Esophagus squamous epithelium (tissue), 5 donors: ENCODE measurements at regions not wholly inside any gene's neighbourhood (a gene's known extent, or its start where the extent isn't known, plus 50 kb on each side); places are given as distances from the start of the nearest gene placed in this dataset.

Source experiments
- DNase-seq: peaks from one replicate; lab custom pipeline; 2025; lab: John Stamatoyannopoulos, UW
- H3K27ac ChIP-seq, 4 donors: fragments of 200-600 bp; sonication (generic); one replicate each; pipeline ENCODE4 v1.5.1; 2016 to 2019; ENCODE audit warnings: mild to moderate bottlenecking in 1 of 4
- H3K27me3 ChIP-seq, 4 donors: fragments of 200-600 bp; sonication (generic); 1 replicate in 3 of 4; 2 replicates in 1 of 4; pipeline versions ENCODE4 v1.5.1 to v1.6.0; 2017 to 2021; ENCODE audit warnings: antibody characterized with exemption in 1 of 4
- H3K36me3 ChIP-seq, 3 donors: fragments of 200-600 bp; sonication (generic); one replicate each; pipeline ENCODE4 v1.5.1; 2016 to 2019
- H3K4me1 ChIP-seq, 3 donors: fragments of 200-600 bp; sonication (generic); one replicate each; pipeline ENCODE4 v1.5.1; 2017 to 2019
- H3K4me3 ChIP-seq, 4 donors: fragments of 200-600 bp; sonication (generic); 1 replicate in 3 of 4; 2 replicates in 1 of 4; pipeline ENCODE4 v1.5.1; 2016 to 2019; ENCODE audit warnings: mild to moderate bottlenecking in 2 of 4, moderate library complexity in 1 of 4
- H3K9me3 ChIP-seq, 3 donors: fragments of 200-600 bp; sonication (generic); one replicate each; pipeline ENCODE4 v1.5.1; 2016 to 2019
- POLR2A ChIP-seq, 4 donors: fragments of 450-650 bp; IDR thresholded peaks; one replicate each; pipeline ENCODE4 v1.6.1; 2017; ENCODE audit warnings: antibody characterized with exemption in 4 of 4, mild to moderate bottlenecking in 4 of 4, moderate library complexity in 3 of 4
- WGBS, 2 donors: methylation state at CpG; one replicate each; pipeline ENCODE4 v1.1.5; 2018; 5-methylcytosine and 5-hydroxymethylcytosine counted together
- intact Hi-C: fragments of 100-400 bp; cut with DNase I; formaldehyde crosslinking; loops from one replicate; pipeline ENCODE4 v1.15.0; 2022
- TF ChIP-seq, protein P1 (sequence below), 6 experiments: fragments of 450-650 bp in 4 of 6; fragments of 200-600 bp in 2 of 6; sonication (generic) in 2 of 6; IDR thresholded peaks; one replicate each; pipeline ENCODE4 v1.5.1; 2016 to 2019; ENCODE audit warnings: antibody characterized with exemption in 6 of 6, mild to moderate bottlenecking in 4 of 6, moderate library complexity in 4 of 6
- donor health status: DM: yes; HTN: yes; CAD: no.

GRCh38 chr4:177960566-177960965 lies 518.3 kb upstream of the AGA start:
- Histone ChIP-seq H3K4me1 (no peaks in the 10 kb centered on the region), H3K4me3 (no peak overlapping the region), H3K27me3 (no peaks in the 10 kb centered on the region), H3K36me3 (no peaks in the 10 kb centered on the region), H3K9me3 (no peaks in the 10 kb centered on the region), H3K27ac (no peak overlapping the region)
- no peak for DNase-seq
- intact Hi-C loops, result no loop called here
- TF ChIP-seq POLR2A (IDR thresholded peaks at IDR 0.05), result no peak
- TF ChIP-seq, protein P1, sequence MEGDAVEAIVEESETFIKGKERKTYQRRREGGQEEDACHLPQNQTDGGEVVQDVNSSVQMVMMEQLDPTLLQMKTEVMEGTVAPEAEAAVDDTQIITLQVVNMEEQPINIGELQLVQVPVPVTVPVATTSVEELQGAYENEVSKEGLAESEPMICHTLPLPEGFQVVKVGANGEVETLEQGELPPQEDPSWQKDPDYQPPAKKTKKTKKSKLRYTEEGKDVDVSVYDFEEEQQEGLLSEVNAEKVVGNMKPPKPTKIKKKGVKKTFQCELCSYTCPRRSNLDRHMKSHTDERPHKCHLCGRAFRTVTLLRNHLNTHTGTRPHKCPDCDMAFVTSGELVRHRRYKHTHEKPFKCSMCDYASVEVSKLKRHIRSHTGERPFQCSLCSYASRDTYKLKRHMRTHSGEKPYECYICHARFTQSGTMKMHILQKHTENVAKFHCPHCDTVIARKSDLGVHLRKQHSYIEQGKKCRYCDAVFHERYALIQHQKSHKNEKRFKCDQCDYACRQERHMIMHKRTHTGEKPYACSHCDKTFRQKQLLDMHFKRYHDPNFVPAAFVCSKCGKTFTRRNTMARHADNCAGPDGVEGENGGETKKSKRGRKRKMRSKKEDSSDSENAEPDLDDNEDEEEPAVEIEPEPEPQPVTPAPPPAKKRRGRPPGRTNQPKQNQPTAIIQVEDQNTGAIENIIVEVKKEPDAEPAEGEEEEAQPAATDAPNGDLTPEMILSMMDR (IDR thresholded peaks at IDR 0.05), result no peak
- WGBS, 2 donors, result 48 to 68% methylated on average over 2 of the region's 2 CpGs

DNA sequence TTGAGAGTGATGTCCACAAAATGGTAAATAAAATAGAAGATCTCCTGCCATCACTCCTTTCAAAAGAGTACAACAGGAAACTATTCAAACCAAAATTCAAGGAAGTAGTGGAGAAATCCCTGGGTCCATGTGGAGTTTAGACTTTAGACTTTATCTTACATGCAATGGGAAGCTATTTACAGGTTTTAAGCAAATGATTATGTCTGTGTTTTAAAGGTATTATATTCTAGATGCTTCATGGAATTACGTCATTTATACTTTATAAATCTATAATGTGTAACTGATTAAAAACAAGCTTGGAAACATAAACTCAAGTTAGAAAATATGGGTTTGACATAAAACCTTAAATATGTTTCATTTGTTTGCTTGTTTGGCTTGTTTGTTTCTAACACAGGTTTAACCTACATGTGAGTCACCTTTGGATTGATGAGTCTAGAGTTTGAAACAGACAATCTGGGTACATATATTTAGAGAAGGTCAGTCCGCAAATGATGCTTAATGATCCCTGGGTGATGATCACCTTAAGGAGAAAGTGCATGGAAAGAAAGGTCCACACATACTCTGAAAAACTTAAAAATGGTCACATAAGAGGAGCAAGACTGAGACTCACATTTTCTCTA lies 519.6 kb upstream of the AGA start:
- 80 to 82% methylated on average over 2 of the region's 2 CpGs for WGBS, 2 donors
- DNase-seq, result no peak
- Histone ChIP-seq H3K36me3 (no peaks in the 10 kb centered on the region), H3K9me3 (no peaks in the 10 kb centered on the region), H3K27ac (no peak overlapping the region), H3K4me3 (no peak overlapping the region), H3K27me3 (no peaks in the 10 kb centered on the region), H3K4me1 (no peaks in the 10 kb centered on the region)
- TF ChIP-seq POLR2A (IDR thresholded peaks at IDR 0.05), result no peak
- TF ChIP-seq, protein P1 (IDR thresholded peaks at IDR 0.05), result no peak
- intact Hi-C loops, result no loop called here

- H3K4me1 ChIP-seq, result no peaks in the 10 kb centered on the region
- no peak for DNase-seq
- no peaks in the 10 kb centered on the region for H3K36me3 ChIP-seq
- intact Hi-C loops, result no loop called here
- no peaks in the 10 kb centered on the region for H3K27me3 ChIP-seq
- TF ChIP-seq, protein P1 (IDR thresholded peaks at IDR 0.05), result no peak
- no peak for TF ChIP-seq POLR2A (IDR thresholded peaks at IDR 0.05)
- H3K27ac ChIP-seq, result no peak overlapping the region
- no peak overlapping the region for H3K4me3 ChIP-seq
- H3K9me3 ChIP-seq, result no peaks in the 10 kb centered on the region
- 68 to 72% methylated on average over 3 of the region's 3 CpGs for WGBS, 2 donors
These were observed 521.8 kb upstream of the AGA start for GRCh38 chr4:177964061-177964460.

- intact Hi-C loops, result no loop called here
- no peak for DNase-seq
- no peak overlapping the region for H3K27ac ChIP-seq
- no peak overlapping the region for H3K4me3 ChIP-seq
- H3K9me3 ChIP-seq, result no peaks in the 10 kb centered on the region
- H3K4me1 ChIP-seq, result no peaks in the 10 kb centered on the region
- no peaks in the 10 kb centered on the region for H3K36me3 ChIP-seq
- no peaks in the 10 kb centered on the region for H3K27me3 ChIP-seq
- TF ChIP-seq POLR2A (IDR thresholded peaks at IDR 0.05), result no peak
- TF ChIP-seq, protein P1 (IDR thresholded peaks at IDR 0.05), result no peak
- WGBS, 2 donors, result 34 to 50% methylated on average over 2 of the region's 2 CpGs
These were observed 522.5 kb upstream of the AGA start for GRCh38 chr4:177964693-177965168.

DNA sequence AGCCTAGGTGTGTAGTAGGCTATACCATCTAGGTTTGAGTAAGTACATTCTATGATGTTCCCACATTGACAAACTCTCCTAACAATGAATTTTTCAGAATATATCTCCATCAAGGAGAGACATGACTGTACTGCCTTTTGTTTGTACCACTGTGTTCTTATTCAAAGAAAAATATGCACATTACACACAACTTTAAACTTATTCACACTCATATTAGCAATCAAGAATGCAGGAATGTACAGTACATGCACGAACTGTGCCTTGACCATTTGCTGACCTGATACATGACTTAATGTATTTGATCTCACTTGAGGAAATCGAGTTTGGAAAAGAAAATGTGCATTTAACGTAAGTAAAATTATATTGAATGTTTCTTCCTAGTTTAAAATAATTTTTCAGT lies 525.1 kb upstream of the AGA start:
- no peaks in the 10 kb centered on the region for H3K27me3 ChIP-seq
- no peaks in the 10 kb centered on the region for H3K4me1 ChIP-seq
- H3K9me3 ChIP-seq, result no peaks in the 10 kb centered on the region
- no peak overlapping the region for H3K4me3 ChIP-seq
- H3K27ac ChIP-seq, result no peak overlapping the region
- H3K36me3 ChIP-seq, result no peaks in the 10 kb centered on the region
- intact Hi-C loops, result no loop called here
- TF ChIP-seq POLR2A (IDR thresholded peaks at IDR 0.05), result no peak
- TF ChIP-seq, protein P1 (IDR thresholded peaks at IDR 0.05), result no peak
- 57 to 58% methylated on average over 3 of the region's 3 CpGs for WGBS, 2 donors
- no peak for DNase-seq
